H9 (cell line): ENCODE measurements at regions not wholly inside any gene's neighbourhood (a gene's known extent, or its start where the extent isn't known, plus 50 kb on each side); places are given as distances from the start of the nearest gene placed in this dataset.
A peak's percentile ranks its signal among the peaks of the same experiment; 100 is the strongest.

ENCODE experiments used
- DNase-seq: peaks from one replicate; pipeline ENCODE4 v3.0.0-alpha.2; 2017
- H2AFZ ChIP-seq: one replicate; pipeline ENCODE4 v1.6.1; 2013; ENCODE audit warnings: mild to moderate bottlenecking, low read length, control low read depth, moderate library complexity
- H2AK5ac ChIP-seq: 2 replicates; pipeline ENCODE4 v1.6.1; 2013; ENCODE audit warnings: low read length, control low read depth, mixed read lengths; ENCODE audit not compliant: insufficient read length
- H2BK120ac ChIP-seq: one replicate; pipeline ENCODE4 v1.6.1; 2013; ENCODE audit warnings: low read depth, mild to moderate bottlenecking, low read length, control low read depth, inconsistent platforms; ENCODE audit not compliant: poor library complexity, severe bottlenecking
- H2BK12ac ChIP-seq: 2 replicates; pipeline ENCODE4 v1.6.1; 2013; ENCODE audit warnings: low read length, control low read depth, mixed read lengths, low read depth; ENCODE audit not compliant: insufficient read length
- H2BK15ac ChIP-seq: 2 replicates; pipeline ENCODE4 v1.6.1; 2013; ENCODE audit warnings: low read depth, low read length, control low read depth
- H2BK20ac ChIP-seq: one replicate; pipeline ENCODE4 v1.6.1; 2013; ENCODE audit warnings: low read depth, mild to moderate bottlenecking, low read length, control low read depth, inconsistent platforms; ENCODE audit not compliant: poor library complexity, severe bottlenecking
- H2BK5ac ChIP-seq: 2 replicates; pipeline ENCODE4 v1.6.1; 2013; ENCODE audit warnings: low read length, control low read depth, mixed read lengths; ENCODE audit not compliant: insufficient read length
- H3K14ac ChIP-seq: 2 replicates; pipeline ENCODE4 v1.6.1; 2013; ENCODE audit warnings: low read length, control low read depth; ENCODE audit not compliant: insufficient read depth
- H3K18ac ChIP-seq: 2 replicates; pipeline ENCODE4 v1.6.1; 2013; ENCODE audit warnings: low read depth, mild to moderate bottlenecking, mixed read lengths, low read length, control low read depth; ENCODE audit not compliant: insufficient read length
- H3K23ac ChIP-seq: 2 replicates; pipeline ENCODE4 v1.6.1; 2013; ENCODE audit warnings: low read length, control low read depth, mixed read lengths, low read depth; ENCODE audit not compliant: insufficient read length
- H3K23me2 ChIP-seq: 2 replicates; pipeline ENCODE4 v1.6.1; 2013; ENCODE audit warnings: low read depth, mild to moderate bottlenecking, mixed read lengths, low read length, control low read depth; ENCODE audit not compliant: insufficient read length, poor library complexity, severe bottlenecking
- H3K27ac ChIP-seq: 2 replicates; pipeline ENCODE4 v1.5.1; 2013; ENCODE audit warnings: low read length, control low read depth, mixed read lengths, low read depth; ENCODE audit not compliant: insufficient read length
- H3K27me3 ChIP-seq: 2 replicates; pipeline ENCODE4 v1.6.1; 2013; ENCODE audit warnings: low read length, control low read depth, inconsistent platforms; ENCODE audit not compliant: insufficient read depth
- H3K4ac ChIP-seq: 2 replicates; pipeline ENCODE4 v1.6.1; 2013; ENCODE audit warnings: low read depth, mild to moderate bottlenecking, control low read depth, inconsistent platforms, low read length, moderate library complexity
- H3K4me1 ChIP-seq: 2 replicates; pipeline ENCODE4 v1.6.1; 2013; ENCODE audit warnings: low read length, control low read depth, inconsistent platforms; ENCODE audit not compliant: insufficient read depth
- H3K4me2 ChIP-seq: 2 replicates; pipeline ENCODE4 v1.6.1; 2013; ENCODE audit warnings: low read length, control low read depth, mixed read lengths; ENCODE audit not compliant: insufficient read length, insufficient read depth
- H3K56ac ChIP-seq: 2 replicates; pipeline ENCODE4 v1.6.1; 2013; ENCODE audit warnings: low read depth, mild to moderate bottlenecking, mixed read lengths, low read length, control low read depth; ENCODE audit not compliant: insufficient read length
- H3K79me1 ChIP-seq: 2 replicates; pipeline ENCODE4 v1.6.1; 2013; ENCODE audit warnings: low read depth, mild to moderate bottlenecking, moderate library complexity, low read length, control low read depth, inconsistent platforms; ENCODE audit not compliant: insufficient read depth, poor library complexity, severe bottlenecking
- H3K79me2 ChIP-seq: 2 replicates; pipeline ENCODE4 v1.6.1; 2013; ENCODE audit warnings: low read length, control low read depth, inconsistent platforms; ENCODE audit not compliant: insufficient read depth
- H3K9ac ChIP-seq: 2 replicates; pipeline ENCODE4 v1.6.1; 2013; ENCODE audit warnings: low read length, control low read depth, mixed read lengths; ENCODE audit not compliant: insufficient read length; ENCODE audit errors: extremely low read depth
- H3K9me3 ChIP-seq: one replicate; pipeline ENCODE4 v1.6.1; 2013; ENCODE audit warnings: low read depth, low read length, inconsistent platforms; ENCODE audit not compliant: control insufficient read depth
- H3T11ph ChIP-seq: one replicate; pipeline ENCODE4 v1.6.1; 2013; ENCODE audit warnings: mild to moderate bottlenecking, low read length, control low read depth, inconsistent platforms
- H4K20me1 ChIP-seq: one replicate; pipeline ENCODE4 v1.6.1; 2013; ENCODE audit not compliant: control insufficient read depth, insufficient read length, insufficient read depth
- H4K5ac ChIP-seq: 2 replicates; pipeline ENCODE4 v1.6.1; 2013; ENCODE audit warnings: low read depth, mild to moderate bottlenecking, mixed read lengths, low read length, control low read depth; ENCODE audit not compliant: insufficient read length
- H4K8ac ChIP-seq: replicated peaks from 2 replicates; pipeline ENCODE4 v1.6.1; 2013; ENCODE audit warnings: low read length, control low read depth, mixed read lengths, low read depth; ENCODE audit not compliant: insufficient read length
- H4K91ac ChIP-seq: 2 replicates; pipeline ENCODE4 v1.6.1; 2013; ENCODE audit warnings: low read depth, mild to moderate bottlenecking, moderate library complexity, mixed read lengths, low read length, control low read depth; ENCODE audit not compliant: insufficient read length
- H3K27ac Mint-ChIP-seq, 3 experiments: 2 replicates in 2 of 3; 3 replicates in 1 of 3; pipeline ENCODE4 v1.8.0; 2020 to 2021; ENCODE audit warnings: mixed read lengths in 3 of 3, mild to moderate bottlenecking in 1 of 3, moderate library complexity in 1 of 3
- H3K27me3 Mint-ChIP-seq: 2 replicates; pipeline ENCODE4 v1.8.0; 2021; ENCODE audit warnings: low read depth, mild to moderate bottlenecking, moderate library complexity, mixed read lengths
- H3K36me3 Mint-ChIP-seq, 3 experiments: 2 replicates in 2 of 3; 3 replicates in 1 of 3; pipeline ENCODE4 v1.8.0; 2020 to 2021; ENCODE audit warnings: low read depth in 3 of 3, mixed read lengths in 3 of 3; ENCODE audit not compliant: insufficient read depth in 1 of 3
- H3K4me1 Mint-ChIP-seq, 2 experiments: 2 replicates each; pipeline ENCODE4 v1.8.0; 2020; ENCODE audit warnings: mixed read lengths in 2 of 2
- H3K4me3 Mint-ChIP-seq, 2 experiments: 2 replicates in 1 of 2; 3 replicates in 1 of 2; pipeline ENCODE4 v1.8.0; 2020 to 2021; ENCODE audit warnings: mild to moderate bottlenecking in 2 of 2, mixed read lengths in 2 of 2, moderate library complexity in 1 of 2
- H3K9me3 Mint-ChIP-seq, 2 experiments: 2 replicates in 1 of 2; 3 replicates in 1 of 2; pipeline ENCODE4 v1.8.0; 2020; ENCODE audit warnings: mild to moderate bottlenecking in 2 of 2, mixed read lengths in 2 of 2, moderate library complexity in 1 of 2
- WGBS: extraction: QIAGEN DNeasy Blood & Tissue Kit; methylation state at CpG from one replicate; pipeline ENCODE4 v1.1.7; 2013; ENCODE audit warnings: missing lambda C conversion rate, low lambda C conversion rate, mixed read lengths; ENCODE audit not compliant: insufficient read length; ENCODE audit errors: extremely low coverage; 5-methylcytosine and 5-hydroxymethylcytosine counted together
- TF ChIP-seq, protein P1 (sequence below): fragments of 200-600 bp; sonication (generic); conservative IDR thresholded peaks from 3 replicates; pipeline ENCODE4 v1.8.0; 2021; ENCODE audit warnings: antibody characterized with exemption, mild to moderate bottlenecking

DNA sequence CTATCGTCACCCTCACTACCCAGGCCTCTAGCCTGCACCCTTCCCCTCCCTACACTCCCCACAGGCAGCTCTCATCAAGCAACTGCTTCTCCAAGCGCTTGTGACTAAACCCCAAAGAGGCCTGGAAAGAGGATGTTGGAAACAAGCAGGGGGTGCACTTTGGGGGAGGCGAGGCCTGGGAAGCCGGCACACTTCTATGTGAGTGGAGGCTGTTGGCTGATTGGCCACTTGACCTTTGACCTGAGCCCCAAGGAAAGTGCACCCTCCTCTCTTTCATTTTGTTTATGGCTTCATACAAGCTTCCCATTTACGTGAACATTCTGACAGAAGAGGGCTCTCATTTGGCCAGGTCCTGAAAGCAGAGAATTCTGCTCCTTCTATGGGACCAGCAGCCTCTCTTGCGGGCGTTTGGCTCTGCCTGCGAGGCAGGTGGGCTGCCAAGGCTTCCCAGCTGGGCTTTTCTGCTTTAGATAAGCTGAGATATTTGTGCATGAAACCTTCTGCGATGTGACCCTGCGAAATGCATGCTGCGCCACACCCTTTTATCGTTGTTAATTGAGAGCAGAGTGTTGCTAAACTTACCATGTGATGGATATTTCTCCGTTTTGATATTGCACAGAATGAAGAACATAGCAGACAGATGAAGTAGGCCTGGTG, 134.8 kb upstream of the NCK2 start:
- Histone ChIP-seq H2BK5ac (no peak overlapping the region), H2BK20ac (no peak overlapping the region), H3K9ac (no peak overlapping the region), H3K4me2 (no peak overlapping the region), H3K23me2 (no peaks in the 10 kb centered on the region), H3K27ac (no peak overlapping the region), H2AFZ (no peak overlapping the region), H3K27me3 (no peaks in the 10 kb centered on the region), H3K23ac (no peak overlapping the region), H3T11ph (no peak overlapping the region), H4K91ac (no peak overlapping the region), H3K14ac (no peak overlapping the region), H3K9me3 (no peaks in the 10 kb centered on the region), H3K56ac (no peak overlapping the region), H3K79me1 (no peaks in the 10 kb centered on the region), H2AK5ac (no peak overlapping the region), H4K20me1 (no peaks in the 10 kb centered on the region), H2BK120ac (no peak overlapping the region), H3K18ac (no peak overlapping the region), H2BK15ac (no peak overlapping the region), H3K4me1 (no peaks in the 10 kb centered on the region; the same call in 1 of the 2 replicates), H4K8ac (no peak overlapping the region), H4K5ac (no peak overlapping the region), H2BK12ac (no peak overlapping the region), H3K79me2 (no peaks in the 10 kb centered on the region), H3K4ac (no peak overlapping the region)
- TF ChIP-seq, protein P1, sequence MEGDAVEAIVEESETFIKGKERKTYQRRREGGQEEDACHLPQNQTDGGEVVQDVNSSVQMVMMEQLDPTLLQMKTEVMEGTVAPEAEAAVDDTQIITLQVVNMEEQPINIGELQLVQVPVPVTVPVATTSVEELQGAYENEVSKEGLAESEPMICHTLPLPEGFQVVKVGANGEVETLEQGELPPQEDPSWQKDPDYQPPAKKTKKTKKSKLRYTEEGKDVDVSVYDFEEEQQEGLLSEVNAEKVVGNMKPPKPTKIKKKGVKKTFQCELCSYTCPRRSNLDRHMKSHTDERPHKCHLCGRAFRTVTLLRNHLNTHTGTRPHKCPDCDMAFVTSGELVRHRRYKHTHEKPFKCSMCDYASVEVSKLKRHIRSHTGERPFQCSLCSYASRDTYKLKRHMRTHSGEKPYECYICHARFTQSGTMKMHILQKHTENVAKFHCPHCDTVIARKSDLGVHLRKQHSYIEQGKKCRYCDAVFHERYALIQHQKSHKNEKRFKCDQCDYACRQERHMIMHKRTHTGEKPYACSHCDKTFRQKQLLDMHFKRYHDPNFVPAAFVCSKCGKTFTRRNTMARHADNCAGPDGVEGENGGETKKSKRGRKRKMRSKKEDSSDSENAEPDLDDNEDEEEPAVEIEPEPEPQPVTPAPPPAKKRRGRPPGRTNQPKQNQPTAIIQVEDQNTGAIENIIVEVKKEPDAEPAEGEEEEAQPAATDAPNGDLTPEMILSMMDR, result no peak
- H3K36me3 Mint-ChIP-seq, result peaks cover 0 to 5% (median 0%) of the 10 kb centered on the region in 3 experiments; a peak in 3 of 7 replicates
- no CpG with 5 or more reads among the region's 13 CpGs for WGBS
- H3K27me3 Mint-ChIP-seq, result no peaks in the 10 kb centered on the region; the same call in 1 of the 2 replicates
- no peak for DNase-seq
- no peaks in the 10 kb centered on the region; a peak in 1 of 5 replicates for H3K9me3 Mint-ChIP-seq
- H3K4me3 Mint-ChIP-seq, result no peak overlapping the region
- peak overlapping the region in 1 of 3 experiments; percentile 17; a peak in 1 of 7 replicates for H3K27ac Mint-ChIP-seq
- peaks cover 33 to 34% of the 10 kb centered on the region in 2 experiments for H3K4me1 Mint-ChIP-seq
